ENCODE measurements at regions not wholly inside any gene's neighbourhood (a gene's known extent, or its start where the extent isn't known, plus 50 kb on each side); places are given as distances from the start of the nearest gene placed in this dataset.

DNA sequence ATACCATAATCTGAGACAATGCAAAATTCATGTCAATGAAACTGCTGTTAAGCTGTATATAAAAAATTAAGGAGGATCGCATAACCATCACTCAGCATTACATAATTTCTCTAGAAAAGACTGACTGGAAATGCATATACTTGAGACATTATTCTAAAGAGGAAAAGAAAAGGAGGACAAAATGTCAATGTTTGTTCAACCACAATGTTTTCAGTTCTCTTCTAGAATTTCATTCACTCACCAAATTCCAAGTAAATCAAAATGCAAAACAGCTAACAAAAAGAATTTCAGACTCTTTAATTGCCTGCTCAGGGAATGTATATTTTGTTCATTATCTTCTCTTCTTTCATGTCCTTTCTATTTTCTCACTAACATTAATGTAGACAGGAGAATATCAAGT, 106.2 kb upstream of the CCDC28A start:
- H4K8ac ChIP-seq (ENCODE audit: extremely low read depth, insufficient read depth, low read length): no peak overlapping the region
- H3K4me2 ChIP-seq (ENCODE audit: insufficient read depth in 1 of 2, low read depth in 2 of 2, low read length in 2 of 2): no peak overlapping the region
- peaks cover 0 to 39% of the 10 kb centered on the region in 2 experiments; a peak in 3 of 4 replicates for H3K79me2 ChIP-seq (ENCODE audit: control insufficient read depth in 1 of 2, insufficient read depth in 2 of 2, low read length in 2 of 2)
- H3K4me3 ChIP-seq (ENCODE audit: extremely low read depth in 1 of 4, insufficient read depth in 2 of 4, low read depth in 3 of 4, low read length in 4 of 4): no peak overlapping the region
- WGBS, 2 experiments (ENCODE audit: extremely low coverage in 1 of 2, insufficient coverage in 1 of 2, insufficient read length in 1 of 2, insufficient replicate concordance in 2 of 2, low coverage in 1 of 2, low lambda C conversion rate in 2 of 2, missing lambda C conversion rate in 1 of 2): 90% methylated on average over 1 of the region's 1 CpG; no CpG with 5 or more reads in 1 of the 2 experiments
- H3K79me1 ChIP-seq (ENCODE audit: low read depth, low read length): peaks cover 5% of the 10 kb centered on the region; the same call in 1 of the 2 replicates
- no peak overlapping the region for H3K14ac ChIP-seq (ENCODE audit: insufficient read length)
- no peak overlapping the region for H4K91ac ChIP-seq (replicated peaks; ENCODE audit: insufficient read length, low read length)
- H3K23ac ChIP-seq (ENCODE audit: insufficient read length): no peak overlapping the region
- no peaks in the 10 kb centered on the region for H3K4me1 ChIP-seq (replicated peaks in 1 of 4; ENCODE audit: control insufficient read depth in 3 of 4, insufficient read depth in 4 of 4, low read length in 3 of 4)
- H2AFZ ChIP-seq (ENCODE audit: low read length): no peak overlapping the region
- no peak overlapping the region for H3K9ac ChIP-seq (replicated peaks in 1 of 4; ENCODE audit: extremely low read depth in 1 of 4, low read depth in 3 of 4, low read length in 3 of 4)
- DNase-seq (ENCODE audit: low read depth in 1 of 2, low spot score in 2 of 2) (no peak), FAIRE-seq (no peak)
- peaks cover 0 to 2% of the 10 kb centered on the region in 2 experiments for H4K20me1 ChIP-seq (replicated peaks in 1 of 2; ENCODE audit: control insufficient read depth in 1 of 2, insufficient read depth in 2 of 2, low read length in 2 of 2)
- H2BK5ac ChIP-seq (ENCODE audit: low read depth, low read length): no peak overlapping the region
- no peak overlapping the region for H3K56ac ChIP-seq (replicated peaks; ENCODE audit: insufficient read length, low read depth, low read length)
- H4K5ac ChIP-seq (ENCODE audit: insufficient read length, low read depth, low read length): no peak overlapping the region
- H3K23me2 ChIP-seq (ENCODE audit: low read depth, low read length): no peaks in the 10 kb centered on the region
- no peaks in the 10 kb centered on the region for H3K27me3 ChIP-seq (replicated peaks in 1 of 4; ENCODE audit: control insufficient read depth in 3 of 4, extremely low read depth in 1 of 4, insufficient read depth in 3 of 4, low read length in 3 of 4)
- no peak overlapping the region for H3K18ac ChIP-seq (ENCODE audit: extremely low read depth, low read length)
- no peaks in the 10 kb centered on the region for H3K9me3 ChIP-seq (ENCODE audit: insufficient read depth in 2 of 2, low read depth in 1 of 2, low read length in 1 of 2)
- H2BK20ac ChIP-seq (ENCODE audit: low read length): no peak overlapping the region
- no peak overlapping the region for H2AK5ac ChIP-seq (ENCODE audit: low read depth, low read length)
- H2BK120ac ChIP-seq (replicated peaks; ENCODE audit: low read depth, low read length): no peak overlapping the region
- H3K27ac ChIP-seq (ENCODE audit: low read depth, low read length): no peak overlapping the region
- H2BK12ac ChIP-seq (ENCODE audit: low read depth, low read length): no peak overlapping the region
- no peak overlapping the region for H2BK15ac ChIP-seq (ENCODE audit: low read length)
- H3K36me3 ChIP-seq (ENCODE audit: control insufficient read depth in 2 of 4, insufficient read depth in 4 of 4, low read length in 3 of 4): no peaks in the 10 kb centered on the region
- CTCF ChIA-PET (ENCODE audit: partially characterized antibody): interaction anchor here (1.2 kb wide), 1 partner anchor 12 kb away, joined by 3 read pairs; no protein-coding TSS in a partner anchor
- POLR2A ChIA-PET (ENCODE audit: partially characterized antibody): no interaction called here
- H3K4ac ChIP-seq (replicated peaks; ENCODE audit: insufficient read length, low read depth, low read length): no peak overlapping the region
- TF ChIP-seq, protein P1, sequence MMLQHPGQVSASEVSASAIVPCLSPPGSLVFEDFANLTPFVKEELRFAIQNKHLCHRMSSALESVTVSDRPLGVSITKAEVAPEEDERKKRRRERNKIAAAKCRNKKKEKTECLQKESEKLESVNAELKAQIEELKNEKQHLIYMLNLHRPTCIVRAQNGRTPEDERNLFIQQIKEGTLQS (IDR thresholded peaks at IDR 0.05; ENCODE audit: insufficient read depth, low read depth, low read length): no peak
- TF ChIP-seq CBX5 (IDR thresholded peaks at IDR 0.05; ENCODE audit: low read depth, low read length) (no peak), BRCA1 (IDR thresholded peaks at IDR 0.05; ENCODE audit: low read depth, low read length) (no peak), KDM1A (IDR thresholded peaks at IDR 0.05; ENCODE audit: borderline replicate concordance, low read length) (no peak), HDAC2 (IDR thresholded peaks at IDR 0.05; ENCODE audit: borderline replicate concordance in 1 of 2, low read depth in 2 of 2, low read length in 2 of 2) (no peak), CHD2 (IDR thresholded peaks at IDR 0.05; ENCODE audit: low read length) (no peak), SIX5 (IDR thresholded peaks at IDR 0.05; ENCODE audit: low read depth, low read length) (no peak), EGR1 (IDR thresholded peaks at IDR 0.05; ENCODE audit: borderline replicate concordance, low read depth, low read length) (no peak), SAP30 (IDR thresholded peaks at IDR 0.05; ENCODE audit: insufficient read depth, insufficient replicate concordance, low read length) (no peak), YY1 (IDR thresholded peaks at IDR 0.05; ENCODE audit: low read depth, low read length) (no peak)
- TF ChIP-seq, protein P2, sequence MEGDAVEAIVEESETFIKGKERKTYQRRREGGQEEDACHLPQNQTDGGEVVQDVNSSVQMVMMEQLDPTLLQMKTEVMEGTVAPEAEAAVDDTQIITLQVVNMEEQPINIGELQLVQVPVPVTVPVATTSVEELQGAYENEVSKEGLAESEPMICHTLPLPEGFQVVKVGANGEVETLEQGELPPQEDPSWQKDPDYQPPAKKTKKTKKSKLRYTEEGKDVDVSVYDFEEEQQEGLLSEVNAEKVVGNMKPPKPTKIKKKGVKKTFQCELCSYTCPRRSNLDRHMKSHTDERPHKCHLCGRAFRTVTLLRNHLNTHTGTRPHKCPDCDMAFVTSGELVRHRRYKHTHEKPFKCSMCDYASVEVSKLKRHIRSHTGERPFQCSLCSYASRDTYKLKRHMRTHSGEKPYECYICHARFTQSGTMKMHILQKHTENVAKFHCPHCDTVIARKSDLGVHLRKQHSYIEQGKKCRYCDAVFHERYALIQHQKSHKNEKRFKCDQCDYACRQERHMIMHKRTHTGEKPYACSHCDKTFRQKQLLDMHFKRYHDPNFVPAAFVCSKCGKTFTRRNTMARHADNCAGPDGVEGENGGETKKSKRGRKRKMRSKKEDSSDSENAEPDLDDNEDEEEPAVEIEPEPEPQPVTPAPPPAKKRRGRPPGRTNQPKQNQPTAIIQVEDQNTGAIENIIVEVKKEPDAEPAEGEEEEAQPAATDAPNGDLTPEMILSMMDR (IDR thresholded peaks at IDR 0.05; ENCODE audit: control extremely low read depth in 1 of 3, insufficient read depth in 1 of 3, low read depth in 1 of 3, low read length in 3 of 3): no peak
